OCI-LY7 (cell line): ENCODE measurements at regions not wholly inside any gene's neighbourhood (a gene's known extent, or its start where the extent isn't known, plus 50 kb on each side); places are given as distances from the start of the nearest gene placed in this dataset.

ENCODE experiments used
- BruUV-seq: library from RNA; stranded (reverse); fragments of 400-500 nt; replicated peaks from 2 replicates; lab custom pipeline; 2021; lab: Mats Ljungman, UMichigan
- CTCF ChIA-PET: fragments of 300-600 bp; sonication (Branson Sonifier 250); formaldehyde crosslinking; loops from one replicate; lab custom pipeline; 2022; ENCODE audit warnings: antibody characterized with exemption; ENCODE audit not compliant: unreplicated experiment; lab: Charles Lee
- POLR2A ChIA-PET: fragments of 300-600 bp; sonication (Branson Sonifier 250); formaldehyde crosslinking; loops from one replicate; lab custom pipeline; 2022; ENCODE audit warnings: antibody characterized with exemption; lab: Charles Lee
- DNase-seq: peaks from one replicate; pipeline ENCODE4 v3.0.0-alpha.2; 2015; ENCODE audit warnings: low spot score
- H2AFZ ChIP-seq: fragments of 200-600 bp; sonication (generic), shearing (Covaris generic); 2 replicates; pipeline ENCODE4 v1.6.1; 2014; ENCODE audit warnings: mild to moderate bottlenecking, antibody characterized with exemption, low read length, moderate library complexity
- H3K27ac ChIP-seq: fragments of 200-600 bp; sonication (generic); 2 replicates; pipeline ENCODE4 v1.5.1; 2014; ENCODE audit warnings: mixed run types, low read depth, mild to moderate bottlenecking, moderate library complexity, low read length, inconsistent platforms; ENCODE audit not compliant: poor library complexity, severe bottlenecking
- H3K36me3 ChIP-seq: fragments of 200-600 bp; sonication (generic); 2 replicates; pipeline ENCODE4 v1.6.1; 2014; ENCODE audit warnings: mild to moderate bottlenecking, antibody characterized with exemption, low read length, moderate library complexity, mixed read lengths; ENCODE audit not compliant: insufficient read depth
- H3K4me1 ChIP-seq: fragments of 200-600 bp; sonication (generic); 2 replicates; pipeline ENCODE4 v1.5.1; 2014; ENCODE audit warnings: mild to moderate bottlenecking, low read length; ENCODE audit not compliant: insufficient read depth, poor library complexity, severe bottlenecking
- H3K4me2 ChIP-seq: fragments of 200-600 bp; sonication (generic); 2 replicates; pipeline ENCODE4 v1.6.1; 2014; ENCODE audit warnings: mild to moderate bottlenecking, low read length
- H3K4me3 ChIP-seq: fragments of 200-600 bp; sonication (generic); 2 replicates; pipeline ENCODE4 v1.5.1; 2014; ENCODE audit warnings: mild to moderate bottlenecking, low read depth, low read length; ENCODE audit not compliant: poor library complexity, severe bottlenecking
- H3K79me2 ChIP-seq: fragments of 200-600 bp; sonication (generic); 2 replicates; pipeline ENCODE4 v1.6.1; 2016; ENCODE audit warnings: low read depth, mild to moderate bottlenecking, low read length, moderate library complexity, mixed read lengths; ENCODE audit not compliant: insufficient read depth
- H3K9me2 ChIP-seq: fragments of 200-600 bp; sonication (generic); 2 replicates; pipeline ENCODE4 v1.6.1; 2016; ENCODE audit warnings: mild to moderate bottlenecking, low read length, mixed read lengths; ENCODE audit not compliant: insufficient read depth
- H3K9me3 ChIP-seq: fragments of 200-600 bp; sonication (generic); 2 replicates; pipeline ENCODE4 v1.6.1; 2014; ENCODE audit warnings: mild to moderate bottlenecking, mixed run types, low read length, mixed read lengths
- H4K20me1 ChIP-seq: fragments of 200-600 bp; sonication (generic); 2 replicates; pipeline ENCODE4 v1.6.1; 2014; ENCODE audit warnings: mild to moderate bottlenecking, antibody characterized with exemption, low read length, moderate library complexity, mixed read lengths; ENCODE audit not compliant: insufficient read depth
- CTCF ChIP-seq: fragments of 200-600 bp; sonication (generic); conservative IDR thresholded peaks from 2 replicates; pipeline ENCODE4 v1.5.1; 2014; ENCODE audit warnings: mild to moderate bottlenecking, antibody characterized with exemption, low read length, moderate library complexity, mixed read lengths
- EZH2phosphoT487 ChIP-seq: fragments of 200-600 bp; sonication (generic); IDR thresholded peaks from 2 replicates; pipeline ENCODE4 v1.6.1; 2018; ENCODE audit warnings: low read depth, borderline replicate concordance, mild to moderate bottlenecking, mixed run types, antibody characterized with exemption, low read length, moderate library complexity, mixed read lengths
- intact Hi-C: fragments of 100-400 bp; cut with micrococcal nuclease; formaldehyde crosslinking; loops from one replicate; pipeline ENCODE4 v1.10.0; 2022; ENCODE audit not compliant: unreplicated experiment

GRCh38 chr3:177673112-177673914 is 476.0 kb upstream of the TBL1XR1 start:
- intact Hi-C loops: no loop called here
- H3K9me3 ChIP-seq: no peaks in the 10 kb centered on the region
- no peaks in the 10 kb centered on the region for H3K4me1 ChIP-seq
- no peaks in the 10 kb centered on the region for H3K9me2 ChIP-seq
- H3K79me2 ChIP-seq: no peaks in the 10 kb centered on the region
- ChIA-PET POLR2A (no interaction called here), CTCF (no interaction called here)
- H3K4me2 ChIP-seq: no peak overlapping the region
- H3K27ac ChIP-seq: no peak overlapping the region
- no peaks in the 10 kb centered on the region for H3K36me3 ChIP-seq
- no peaks in the 10 kb centered on the region for H4K20me1 ChIP-seq
- BruUV-seq: no TSS peak
- DNase-seq: no peak
- TF ChIP-seq EZH2phosphoT487 (no peak), CTCF (no peak)
- H2AFZ ChIP-seq: no peak overlapping the region
- H3K4me3 ChIP-seq: no peak overlapping the region

GRCh38 chr3:177674186-177674585 is 476.9 kb upstream of the TBL1XR1 start:
- H3K27ac ChIP-seq: no peak overlapping the region
- no peak overlapping the region for H3K4me2 ChIP-seq
- no peaks in the 10 kb centered on the region for H3K79me2 ChIP-seq
- no peak for DNase-seq
- no peaks in the 10 kb centered on the region for H3K36me3 ChIP-seq
- no peaks in the 10 kb centered on the region for H4K20me1 ChIP-seq
- H3K4me3 ChIP-seq: no peak overlapping the region
- no peaks in the 10 kb centered on the region for H3K9me2 ChIP-seq
- H3K4me1 ChIP-seq: no peaks in the 10 kb centered on the region
- POLR2A ChIA-PET: no interaction called here
- TF ChIP-seq EZH2phosphoT487: no peak
- TF ChIP-seq CTCF: no peak
- H2AFZ ChIP-seq: no peak overlapping the region
- CTCF ChIA-PET: no interaction called here
- no peaks in the 10 kb centered on the region for H3K9me3 ChIP-seq
- no TSS peak for BruUV-seq
- intact Hi-C loops: loop anchor here (1.0 kb wide), 1 partner anchor 18 kb away; no protein-coding TSS in a partner anchor

GRCh38 chr3:177676148-177676547 is 478.9 kb upstream of the TBL1XR1 start:
- intact Hi-C loops: no loop called here
- Histone ChIP-seq H2AFZ (no peak overlapping the region), H3K27ac (no peak overlapping the region), H3K9me2 (no peaks in the 10 kb centered on the region), H3K4me1 (no peaks in the 10 kb centered on the region), H4K20me1 (no peaks in the 10 kb centered on the region), H3K4me3 (no peak overlapping the region), H3K4me2 (no peak overlapping the region), H3K79me2 (no peaks in the 10 kb centered on the region), H3K36me3 (no peaks in the 10 kb centered on the region), H3K9me3 (no peaks in the 10 kb centered on the region)
- no peak for TF ChIP-seq EZH2phosphoT487
- TF ChIP-seq CTCF: no peak
- CTCF ChIA-PET: no interaction called here
- POLR2A ChIA-PET: interaction anchor here (0.7 kb wide), 1 partner anchor 1095 kb away, joined by 3 read pairs; no protein-coding TSS in a partner anchor
- DNase-seq: no peak
- BruUV-seq: no TSS peak
